Loucy (cell line): ENCODE measurements at regions not wholly inside any gene's neighbourhood (a gene's known extent, or its start where the extent isn't known, plus 50 kb on each side); places are given as distances from the start of the nearest gene placed in this dataset.

Experiments
- EZH2phosphoT487 ChIP-seq: fragments of 200-600 bp; IDR thresholded peaks from 2 replicates; pipeline ENCODE4 v1.6.1; 2018; ENCODE audit warnings: antibody characterized with exemption, mild to moderate bottlenecking, moderate library complexity, borderline replicate concordance
- TF ChIP-seq, protein P1 (sequence below): fragments of 200-600 bp; sonication (generic); conservative IDR thresholded peaks from 2 replicates; pipeline ENCODE4 v1.5.1; 2014; ENCODE audit warnings: mild to moderate bottlenecking, antibody characterized with exemption, low read length

DNA sequence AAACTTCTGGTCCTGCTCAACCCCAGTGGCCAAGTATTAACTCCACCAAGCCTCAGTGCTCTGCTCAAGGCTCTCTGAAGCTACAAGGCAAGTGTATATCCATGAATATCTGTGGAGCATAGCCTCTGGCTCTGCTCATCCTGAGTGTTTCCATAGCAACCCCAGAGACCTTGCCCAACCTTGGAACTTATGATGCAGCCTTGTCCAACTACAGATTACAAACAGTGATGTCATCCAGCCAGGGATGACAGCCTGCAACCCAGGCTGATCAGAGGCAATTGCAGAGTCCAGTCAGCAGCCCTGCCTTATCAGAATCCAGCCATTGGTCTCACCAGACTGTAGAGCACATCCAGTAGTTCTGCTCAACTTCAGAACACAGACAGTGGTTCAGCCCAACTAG is 65.5 kb upstream of the SPACA1 start:
- TF ChIP-seq, protein P1, sequence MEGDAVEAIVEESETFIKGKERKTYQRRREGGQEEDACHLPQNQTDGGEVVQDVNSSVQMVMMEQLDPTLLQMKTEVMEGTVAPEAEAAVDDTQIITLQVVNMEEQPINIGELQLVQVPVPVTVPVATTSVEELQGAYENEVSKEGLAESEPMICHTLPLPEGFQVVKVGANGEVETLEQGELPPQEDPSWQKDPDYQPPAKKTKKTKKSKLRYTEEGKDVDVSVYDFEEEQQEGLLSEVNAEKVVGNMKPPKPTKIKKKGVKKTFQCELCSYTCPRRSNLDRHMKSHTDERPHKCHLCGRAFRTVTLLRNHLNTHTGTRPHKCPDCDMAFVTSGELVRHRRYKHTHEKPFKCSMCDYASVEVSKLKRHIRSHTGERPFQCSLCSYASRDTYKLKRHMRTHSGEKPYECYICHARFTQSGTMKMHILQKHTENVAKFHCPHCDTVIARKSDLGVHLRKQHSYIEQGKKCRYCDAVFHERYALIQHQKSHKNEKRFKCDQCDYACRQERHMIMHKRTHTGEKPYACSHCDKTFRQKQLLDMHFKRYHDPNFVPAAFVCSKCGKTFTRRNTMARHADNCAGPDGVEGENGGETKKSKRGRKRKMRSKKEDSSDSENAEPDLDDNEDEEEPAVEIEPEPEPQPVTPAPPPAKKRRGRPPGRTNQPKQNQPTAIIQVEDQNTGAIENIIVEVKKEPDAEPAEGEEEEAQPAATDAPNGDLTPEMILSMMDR, result no peak
- no peak for TF ChIP-seq EZH2phosphoT487
